EH (cell line): ENCODE measurements at regions not wholly inside any gene's neighbourhood (a gene's known extent, or its start where the extent isn't known, plus 50 kb on each side); places are given as distances from the start of the nearest gene placed in this dataset.

ENCODE experiments used
- DNase-seq: peaks from one replicate; pipeline ENCODE4 v3.0.0-alpha.2; 2015; ENCODE audit warnings: low read depth

GRCh38 chrX:20609916-20610415 lies 343.3 kb upstream of the RPS6KA3 start:
- DNase-seq, result no peak

- no peak for DNase-seq
These were observed 340.1 kb upstream of the RPS6KA3 start for GRCh38 chrX:20606831-20607230.

- DNase-seq, result no peak
These were observed 330.1 kb upstream of the RPS6KA3 start for GRCh38 chrX:20596856-20597255.

GRCh38 chrX:20595928-20596575 lies 329.3 kb upstream of the RPS6KA3 start:
- no peak for DNase-seq

- peak; percentile 6 for DNase-seq
These were observed 328.3 kb upstream of the RPS6KA3 start for GRCh38 chrX:20594985-20595384.

GRCh38 chrX:20593836-20594235 lies 327.1 kb upstream of the RPS6KA3 start:
- no peak for DNase-seq

- DNase-seq, result no peak
These were observed 326.7 kb upstream of the RPS6KA3 start for GRCh38 chrX:20593402-20593801.

GRCh38 chrX:20591246-20591645 lies 324.5 kb upstream of the RPS6KA3 start:
- no peak for DNase-seq

- DNase-seq, result peak; percentile 0
These were observed 319.1 kb upstream of the RPS6KA3 start for GRCh38 chrX:20585782-20586181.

- no peak for DNase-seq
These were observed 304.9 kb upstream of the RPS6KA3 start for GRCh38 chrX:20571611-20572010.

GRCh38 chrX:20567108-20567507 lies 300.4 kb upstream of the RPS6KA3 start:
- DNase-seq, result no peak

- peak; percentile 65 for DNase-seq
These were observed 280.9 kb upstream of the RPS6KA3 start for GRCh38 chrX:20547611-20548051.

GRCh38 chrX:20545538-20545937 lies 278.8 kb upstream of the RPS6KA3 start:
- peak; percentile 64 for DNase-seq

- no peak for DNase-seq
These were observed 275.4 kb upstream of the RPS6KA3 start for GRCh38 chrX:20542072-20542471.

- no peak for DNase-seq
These were observed 272.3 kb upstream of the RPS6KA3 start for GRCh38 chrX:20538974-20539373.

- peak; percentile 43 for DNase-seq
These were observed 265.0 kb upstream of the RPS6KA3 start for GRCh38 chrX:20531667-20532066.

GRCh38 chrX:20530406-20530921 lies 263.8 kb upstream of the RPS6KA3 start:
- peak; percentile 57 for DNase-seq

GRCh38 chrX:20529711-20530110 lies 263.0 kb upstream of the RPS6KA3 start:
- DNase-seq, result peak; percentile 33

- no peak for DNase-seq
These were observed 262.6 kb upstream of the RPS6KA3 start for GRCh38 chrX:20529301-20529700.

- peak; percentile 32 for DNase-seq
These were observed 260.9 kb upstream of the RPS6KA3 start for GRCh38 chrX:20527558-20528011.

- DNase-seq, result no peak
These were observed 260.3 kb upstream of the RPS6KA3 start for GRCh38 chrX:20527041-20527440.

- no peak for DNase-seq
These were observed 257.1 kb upstream of the RPS6KA3 start for GRCh38 chrX:20523626-20524312.

GRCh38 chrX:20522420-20522819 lies 255.7 kb upstream of the RPS6KA3 start:
- DNase-seq, result no peak
